ENCODE measurements at regions not wholly inside any gene's neighbourhood (a gene's known extent, or its start where the extent isn't known, plus 50 kb on each side); places are given as distances from the start of the nearest gene placed in this dataset.

DNA sequence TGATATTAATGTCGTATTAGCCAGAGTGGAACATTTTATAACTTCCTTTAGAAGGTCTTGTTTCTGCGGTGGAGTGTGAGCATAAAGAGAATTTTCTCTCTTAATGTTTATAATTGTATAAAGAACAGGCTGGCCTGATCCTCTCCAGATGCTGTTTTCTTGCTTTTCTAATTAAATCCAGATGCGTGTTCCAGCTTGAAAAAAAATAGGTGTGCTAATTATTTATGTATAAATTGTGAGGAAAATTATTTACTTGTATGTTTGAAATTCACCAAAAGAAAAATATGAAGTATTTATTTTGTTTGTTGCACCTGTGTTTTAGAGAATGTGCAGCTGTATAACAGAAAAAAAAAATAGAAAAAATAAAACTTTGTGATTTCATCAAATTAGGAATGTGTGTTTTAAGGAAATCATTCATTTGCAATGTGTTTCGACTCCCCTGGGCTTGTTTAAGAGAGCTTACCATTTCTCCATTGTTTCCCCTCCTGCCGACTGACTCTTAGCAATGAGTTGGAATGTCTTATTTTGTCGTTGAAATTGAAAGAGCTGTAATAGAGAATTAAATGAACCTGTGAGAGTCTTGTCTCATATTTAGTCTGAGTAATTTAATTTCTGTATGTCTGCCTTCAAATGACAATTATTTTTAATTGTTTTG is 220.1 kb upstream of the NXPH2 start:
- H3K27ac Mint-ChIP-seq: no peak overlapping the region
- TF ChIP-seq EZH2 (IDR thresholded peaks at IDR 0.05; ENCODE audit: borderline replicate concordance, insufficient read depth, low read depth, low read length, poor library complexity, severe bottlenecking): no peak
- TF ChIP-seq, protein P1, sequence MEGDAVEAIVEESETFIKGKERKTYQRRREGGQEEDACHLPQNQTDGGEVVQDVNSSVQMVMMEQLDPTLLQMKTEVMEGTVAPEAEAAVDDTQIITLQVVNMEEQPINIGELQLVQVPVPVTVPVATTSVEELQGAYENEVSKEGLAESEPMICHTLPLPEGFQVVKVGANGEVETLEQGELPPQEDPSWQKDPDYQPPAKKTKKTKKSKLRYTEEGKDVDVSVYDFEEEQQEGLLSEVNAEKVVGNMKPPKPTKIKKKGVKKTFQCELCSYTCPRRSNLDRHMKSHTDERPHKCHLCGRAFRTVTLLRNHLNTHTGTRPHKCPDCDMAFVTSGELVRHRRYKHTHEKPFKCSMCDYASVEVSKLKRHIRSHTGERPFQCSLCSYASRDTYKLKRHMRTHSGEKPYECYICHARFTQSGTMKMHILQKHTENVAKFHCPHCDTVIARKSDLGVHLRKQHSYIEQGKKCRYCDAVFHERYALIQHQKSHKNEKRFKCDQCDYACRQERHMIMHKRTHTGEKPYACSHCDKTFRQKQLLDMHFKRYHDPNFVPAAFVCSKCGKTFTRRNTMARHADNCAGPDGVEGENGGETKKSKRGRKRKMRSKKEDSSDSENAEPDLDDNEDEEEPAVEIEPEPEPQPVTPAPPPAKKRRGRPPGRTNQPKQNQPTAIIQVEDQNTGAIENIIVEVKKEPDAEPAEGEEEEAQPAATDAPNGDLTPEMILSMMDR (IDR thresholded peaks at IDR 0.05): no peak
- no peaks in the 10 kb centered on the region for H3K9me3 Mint-ChIP-seq (ENCODE audit: insufficient read depth)
- no peaks in the 10 kb centered on the region for H3K36me3 ChIP-seq (replicated peaks in 1 of 2; ENCODE audit: control extremely low read depth in 1 of 2, control insufficient read depth in 1 of 2, extremely low read depth in 1 of 2, insufficient read depth in 2 of 2, low read length in 1 of 2)
- H4K20me1 ChIP-seq (ENCODE audit: control insufficient read depth, insufficient read depth, low read length, poor library complexity, severe bottlenecking): no peaks in the 10 kb centered on the region
- H3K4me3 Mint-ChIP-seq: no peak overlapping the region
- no peak overlapping the region for H2AFZ ChIP-seq (ENCODE audit: insufficient read depth, low read depth, low read length, poor library complexity, severe bottlenecking)
- no peak overlapping the region for H3K4me3 ChIP-seq (ENCODE audit: control extremely low read depth in 1 of 5, extremely low read depth in 1 of 5, insufficient read depth in 1 of 5, low read depth in 2 of 5, low read length in 4 of 5)
- H3K9me3 ChIP-seq (ENCODE audit: control extremely low read depth in 1 of 3, control insufficient read depth in 2 of 3, insufficient read depth in 1 of 3, low read length in 2 of 3): no peaks in the 10 kb centered on the region
- H3K4me1 Mint-ChIP-seq: no peaks in the 10 kb centered on the region
- H3K27me3 ChIP-seq (replicated peaks in 1 of 4; ENCODE audit: control extremely low read depth in 1 of 4, control insufficient read depth in 3 of 4, insufficient read depth in 4 of 4, low read length in 3 of 4): no peaks in the 10 kb centered on the region
- no peak overlapping the region for H3K27ac ChIP-seq (ENCODE audit: low read length in 2 of 2)
- H3K9ac ChIP-seq (ENCODE audit: low read length): no peak overlapping the region
- no peak overlapping the region for H3K4me2 ChIP-seq (replicated peaks; ENCODE audit: low read depth, low read length, poor library complexity, severe bottlenecking)
- no peaks in the 10 kb centered on the region for H3K4me1 ChIP-seq (ENCODE audit: control insufficient read depth in 2 of 2, insufficient read depth in 2 of 2, low read length in 2 of 2)
- WGBS (ENCODE audit: insufficient coverage): no CpG with 5 or more reads among the region's 6 CpGs
- CTCF ChIA-PET: interaction anchor here (0.7 kb wide), 1 partner anchor 1989 kb away, joined by 3 read pairs; no protein-coding TSS in a partner anchor
- H3K27me3 Mint-ChIP-seq: no peaks in the 10 kb centered on the region
- POLR2A ChIA-PET: no interaction called here
- no peaks in the 10 kb centered on the region for H3K79me2 ChIP-seq (ENCODE audit: control insufficient read depth, insufficient read depth, low read length)
- intact Hi-C loops (cut with micrococcal nuclease): no loop called here
- DNase-seq (no peak), ATAC-seq (ENCODE audit: low read depth) (no peak)

DNA sequence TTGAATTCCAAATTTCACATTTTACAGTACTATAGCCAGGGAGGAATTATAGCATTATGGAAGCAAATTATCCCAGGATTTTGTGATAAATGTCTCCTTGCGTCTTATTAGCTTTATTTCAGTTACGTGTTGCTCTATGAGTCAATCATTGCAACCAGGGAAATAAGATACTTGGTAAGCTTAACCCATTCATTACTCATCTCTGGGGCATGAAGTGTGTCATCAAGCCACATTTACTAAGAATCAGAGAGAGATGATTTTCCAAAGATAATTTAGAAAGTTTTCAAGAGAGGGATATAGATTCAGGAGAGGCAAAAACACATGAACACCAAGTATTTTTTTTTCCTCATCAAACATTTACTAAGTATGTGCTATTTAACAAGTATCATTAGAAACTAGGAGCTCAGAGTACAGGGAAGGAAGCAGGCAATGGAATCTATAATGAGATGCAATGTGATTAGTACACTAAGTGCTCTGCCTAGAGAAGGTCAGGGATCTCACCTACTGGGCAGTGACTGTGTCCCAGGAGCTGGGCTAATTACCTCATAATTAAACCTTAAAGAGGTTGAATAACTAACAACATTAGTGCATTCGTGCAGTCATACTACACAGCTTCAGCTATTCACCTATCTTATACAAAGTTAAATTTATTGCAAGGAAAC is 217.8 kb upstream of the NXPH2 start:
- Histone ChIP-seq H3K4me2 (replicated peaks; ENCODE audit: low read depth, low read length, poor library complexity, severe bottlenecking) (no peak overlapping the region), H4K20me1 (ENCODE audit: control insufficient read depth, insufficient read depth, low read length, poor library complexity, severe bottlenecking) (no peaks in the 10 kb centered on the region), H3K79me2 (ENCODE audit: control insufficient read depth, insufficient read depth, low read length) (no peaks in the 10 kb centered on the region), H3K4me1 (ENCODE audit: control insufficient read depth in 2 of 2, insufficient read depth in 2 of 2, low read length in 2 of 2) (no peaks in the 10 kb centered on the region), H2AFZ (ENCODE audit: insufficient read depth, low read depth, low read length, poor library complexity, severe bottlenecking) (no peak overlapping the region), H3K27ac (ENCODE audit: low read length in 2 of 2) (no peak overlapping the region), H3K9me3 (ENCODE audit: control extremely low read depth in 1 of 3, control insufficient read depth in 2 of 3, insufficient read depth in 1 of 3, low read length in 2 of 3) (no peaks in the 10 kb centered on the region), H3K4me3 (ENCODE audit: control extremely low read depth in 1 of 5, extremely low read depth in 1 of 5, insufficient read depth in 1 of 5, low read depth in 2 of 5, low read length in 4 of 5) (no peak overlapping the region), H3K9ac (ENCODE audit: low read length) (no peak overlapping the region), H3K27me3 (replicated peaks in 1 of 4; ENCODE audit: control extremely low read depth in 1 of 4, control insufficient read depth in 3 of 4, insufficient read depth in 4 of 4, low read length in 3 of 4) (no peaks in the 10 kb centered on the region), H3K36me3 (replicated peaks in 1 of 2; ENCODE audit: control extremely low read depth in 1 of 2, control insufficient read depth in 1 of 2, extremely low read depth in 1 of 2, insufficient read depth in 2 of 2, low read length in 1 of 2) (no peaks in the 10 kb centered on the region)
- TF ChIP-seq, protein P1 (IDR thresholded peaks at IDR 0.05): no peak
- TF ChIP-seq EZH2 (IDR thresholded peaks at IDR 0.05; ENCODE audit: borderline replicate concordance, insufficient read depth, low read depth, low read length, poor library complexity, severe bottlenecking): no peak
- WGBS (ENCODE audit: insufficient coverage): 100% methylated on average over 1 of the region's 3 CpGs
- Mint-ChIP-seq H3K4me3 (no peak overlapping the region), H3K27me3 (no peaks in the 10 kb centered on the region), H3K4me1 (no peaks in the 10 kb centered on the region), H3K27ac (no peak overlapping the region), H3K9me3 (ENCODE audit: insufficient read depth) (peaks cover 4% of the 10 kb centered on the region)
- intact Hi-C loops (cut with micrococcal nuclease): no loop called here
- DNase-seq: no peak
- ATAC-seq (ENCODE audit: low read depth): no peak
- ChIA-PET CTCF (no interaction called here), POLR2A (no interaction called here)

All from B cell (primary cell).